Memory B cell (primary cell): ENCODE measurements at regions not wholly inside any gene's neighbourhood (a gene's known extent, or its start where the extent isn't known, plus 50 kb on each side); places are given as distances from the start of the nearest gene placed in this dataset.
"Not testable (repeated sequence)": the region's sequence is repeated elsewhere in the genome, so short reads cannot be mapped to it uniquely, and the experiment has no call there.

Source experiments
- ATAC-seq: fragments of 150-1000 bp; cut with Tn5 transposase; 2 replicates; pipeline ENCODE4 v1.10.0; 2021; ENCODE audit warnings: low read depth, mild to moderate bottlenecking, moderate library complexity
- DNase-seq, 2 donors: peaks; one replicate each; pipeline ENCODE4 v3.0.0; 2022; ENCODE audit warnings: low spot score in 2 of 2
- H3K27ac Mint-ChIP-seq: one replicate; pipeline ENCODE4 v1.8.0; 2022; ENCODE audit warnings: mild to moderate bottlenecking, moderate library complexity, mixed read lengths
- H3K27me3 Mint-ChIP-seq: one replicate; pipeline ENCODE4 v1.8.0; 2022; ENCODE audit warnings: mixed read lengths
- H3K36me3 Mint-ChIP-seq: one replicate; pipeline ENCODE4 v1.8.0; 2022; ENCODE audit warnings: mild to moderate bottlenecking, mixed read lengths
- H3K4me1 Mint-ChIP-seq: one replicate; pipeline ENCODE4 v1.8.0; 2022; ENCODE audit warnings: mixed read lengths
- H3K4me3 Mint-ChIP-seq: one replicate; pipeline ENCODE4 v1.8.0; 2022; ENCODE audit warnings: mild to moderate bottlenecking, moderate library complexity, mixed read lengths
- H3K9me3 Mint-ChIP-seq: one replicate; pipeline ENCODE4 v1.8.0; 2022; ENCODE audit warnings: mixed read lengths

- H3K27me3 Mint-ChIP-seq, result not testable (repeated sequence)
Measured at GRCh38 chr13:69221633-69222498, 885.8 kb upstream of the ATXN8OS start.

GRCh38 chr13:69213396-69213795 lies 894.2 kb upstream of the ATXN8OS start:
- Mint-ChIP-seq H3K4me1 (no peaks in the 10 kb centered on the region), H3K27ac (no peak overlapping the region), H3K27me3 (no peaks in the 10 kb centered on the region), H3K9me3 (peaks cover 1% of the 10 kb centered on the region), H3K36me3 (no peaks in the 10 kb centered on the region), H3K4me3 (no peak overlapping the region)
- ATAC-seq (no peak), DNase-seq (no peak)

More at GRCh38 chr13:69221633-69222498, 885.8 kb upstream of the ATXN8OS start:
- ATAC-seq, H3K36me3 Mint-ChIP-seq, DNase-seq, H3K4me1 Mint-ChIP-seq, H3K27ac Mint-ChIP-seq, H3K4me3 Mint-ChIP-seq, H3K9me3 Mint-ChIP-seq: not testable (repeated sequence)

- no peak for DNase-seq
- no peaks in the 10 kb centered on the region for H3K27me3 Mint-ChIP-seq
- no peaks in the 10 kb centered on the region for H3K36me3 Mint-ChIP-seq
- ATAC-seq, result no peak
- H3K4me1 Mint-ChIP-seq, result no peaks in the 10 kb centered on the region
- no peak overlapping the region for H3K27ac Mint-ChIP-seq
- no peaks in the 10 kb centered on the region for H3K9me3 Mint-ChIP-seq
- H3K4me3 Mint-ChIP-seq, result no peak overlapping the region
Measured at GRCh38 chr13:69204620-69205019, 903.0 kb upstream of the ATXN8OS start.

- Mint-ChIP-seq H3K9me3 (no peaks in the 10 kb centered on the region), H3K4me3 (no peak overlapping the region), H3K4me1 (no peaks in the 10 kb centered on the region), H3K27ac (no peak overlapping the region), H3K36me3 (no peaks in the 10 kb centered on the region), H3K27me3 (no peaks in the 10 kb centered on the region)
- DNase-seq (no peak), ATAC-seq (no peak)
Measured at GRCh38 chr13:69202996-69203395, 904.6 kb upstream of the ATXN8OS start.

GRCh38 chr13:69199664-69200063 lies 908.0 kb upstream of the ATXN8OS start:
- Mint-ChIP-seq H3K27me3 (no peaks in the 10 kb centered on the region), H3K9me3 (no peaks in the 10 kb centered on the region), H3K4me3 (no peak overlapping the region), H3K36me3 (no peaks in the 10 kb centered on the region), H3K27ac (no peak overlapping the region), H3K4me1 (no peaks in the 10 kb centered on the region)
- ATAC-seq, result no peak
- no peak for DNase-seq

- ATAC-seq (no peak), DNase-seq (no peak)
- no peak overlapping the region for H3K27ac Mint-ChIP-seq
- no peaks in the 10 kb centered on the region for H3K27me3 Mint-ChIP-seq
- H3K4me1 Mint-ChIP-seq, result no peaks in the 10 kb centered on the region
- H3K36me3 Mint-ChIP-seq, result no peaks in the 10 kb centered on the region
- H3K4me3 Mint-ChIP-seq, result no peak overlapping the region
- no peaks in the 10 kb centered on the region for H3K9me3 Mint-ChIP-seq
Measured at GRCh38 chr13:69198706-69199105, 908.9 kb upstream of the ATXN8OS start.

- DNase-seq (no peak), ATAC-seq (no peak)
- Mint-ChIP-seq H3K27ac (no peak overlapping the region), H3K9me3 (no peaks in the 10 kb centered on the region), H3K4me3 (no peak overlapping the region), H3K4me1 (no peaks in the 10 kb centered on the region), H3K36me3 (no peaks in the 10 kb centered on the region), H3K27me3 (no peaks in the 10 kb centered on the region)
Measured at GRCh38 chr13:69194130-69194529, 913.5 kb upstream of the ATXN8OS start.

GRCh38 chr13:69180034-69180433 lies 927.6 kb upstream of the ATXN8OS start:
- no peaks in the 10 kb centered on the region for H3K27me3 Mint-ChIP-seq
- H3K27ac Mint-ChIP-seq, result no peak overlapping the region
- no peaks in the 10 kb centered on the region for H3K36me3 Mint-ChIP-seq
- ATAC-seq (no peak), DNase-seq (no peak)
- H3K9me3 Mint-ChIP-seq, result peaks cover 2% of the 10 kb centered on the region
- H3K4me1 Mint-ChIP-seq, result no peaks in the 10 kb centered on the region
- H3K4me3 Mint-ChIP-seq, result no peak overlapping the region

- no peaks in the 10 kb centered on the region for H3K4me1 Mint-ChIP-seq
- H3K27ac Mint-ChIP-seq, result no peak overlapping the region
- DNase-seq, result no peak
- no peak overlapping the region for H3K4me3 Mint-ChIP-seq
- H3K9me3 Mint-ChIP-seq, result no peaks in the 10 kb centered on the region
- H3K36me3 Mint-ChIP-seq, result no peaks in the 10 kb centered on the region
- no peak for ATAC-seq
- H3K27me3 Mint-ChIP-seq, result no peaks in the 10 kb centered on the region
Measured at GRCh38 chr13:69178000-69178399, 929.6 kb upstream of the ATXN8OS start.

GRCh38 chr13:69168436-69168835 lies 939.2 kb upstream of the ATXN8OS start:
- no peak overlapping the region for H3K4me3 Mint-ChIP-seq

GRCh38 chr13:69155136-69155535 lies 952.5 kb upstream of the ATXN8OS start:
- Mint-ChIP-seq H3K4me3 (no peak overlapping the region), H3K27ac (no peak overlapping the region), H3K9me3 (no peaks in the 10 kb centered on the region), H3K27me3 (no peaks in the 10 kb centered on the region), H3K4me1 (no peaks in the 10 kb centered on the region), H3K36me3 (no peaks in the 10 kb centered on the region)
- DNase-seq, result no peak
- no peak for ATAC-seq

More at GRCh38 chr13:69168436-69168835, 939.2 kb upstream of the ATXN8OS start:
- no peak for ATAC-seq
- DNase-seq, result no peak
- no peaks in the 10 kb centered on the region for H3K4me1 Mint-ChIP-seq
- H3K27me3 Mint-ChIP-seq, result no peaks in the 10 kb centered on the region
- no peak overlapping the region for H3K27ac Mint-ChIP-seq
- peaks cover 1% of the 10 kb centered on the region for H3K9me3 Mint-ChIP-seq
- H3K36me3 Mint-ChIP-seq, result no peaks in the 10 kb centered on the region

- H3K27me3 Mint-ChIP-seq, result no peaks in the 10 kb centered on the region
- H3K4me1 Mint-ChIP-seq, result no peaks in the 10 kb centered on the region
- no peak overlapping the region for H3K27ac Mint-ChIP-seq
- no peaks in the 10 kb centered on the region for H3K9me3 Mint-ChIP-seq
- ATAC-seq (no peak), DNase-seq (no peak)
- no peak overlapping the region for H3K4me3 Mint-ChIP-seq
- H3K36me3 Mint-ChIP-seq, result no peaks in the 10 kb centered on the region
Measured at GRCh38 chr13:69142101-69142500, 965.5 kb upstream of the ATXN8OS start.

GRCh38 chr13:69124996-69125395 lies 982.6 kb upstream of the ATXN8OS start:
- H3K9me3 Mint-ChIP-seq, result peaks cover 4% of the 10 kb centered on the region
- no peaks in the 10 kb centered on the region for H3K36me3 Mint-ChIP-seq
- DNase-seq (no peak), ATAC-seq (no peak)
- no peaks in the 10 kb centered on the region for H3K27me3 Mint-ChIP-seq
- H3K4me1 Mint-ChIP-seq, result no peaks in the 10 kb centered on the region
- H3K27ac Mint-ChIP-seq, result no peak overlapping the region
- no peak overlapping the region for H3K4me3 Mint-ChIP-seq

GRCh38 chr13:69109891-69110525 lies 997.6 kb upstream of the ATXN8OS start:
- Mint-ChIP-seq H3K27ac (no peak overlapping the region), H3K4me3 (no peak overlapping the region), H3K27me3 (no peaks in the 10 kb centered on the region), H3K4me1 (no peaks in the 10 kb centered on the region), H3K36me3 (no peaks in the 10 kb centered on the region), H3K9me3 (peaks cover 6% of the 10 kb centered on the region)
- ATAC-seq, result no peak
- DNase-seq, result no peak

- Mint-ChIP-seq H3K36me3 (no peaks in the 10 kb centered on the region), H3K9me3 (peaks cover 6% of the 10 kb centered on the region), H3K27me3 (no peaks in the 10 kb centered on the region), H3K4me3 (no peak overlapping the region), H3K4me1 (no peaks in the 10 kb centered on the region), H3K27ac (no peak overlapping the region)
- no peak for ATAC-seq
- DNase-seq, result no peak
Measured at GRCh38 chr13:69108486-69108885, 999.1 kb upstream of the ATXN8OS start.
